GM12864 (cell line): ENCODE measurements at regions not wholly inside any gene's neighbourhood (a gene's known extent, or its start where the extent isn't known, plus 50 kb on each side); places are given as distances from the start of the nearest gene placed in this dataset.
"Not testable (repeated sequence)": the region's sequence is repeated elsewhere in the genome, so short reads cannot be mapped to it uniquely, and the experiment has no call there.

Source experiments
- DNase-seq: peaks from one replicate; pipeline ENCODE4 v3.0.0-alpha.2; 2011; ENCODE audit warnings: low read depth
- H3K4me3 ChIP-seq: 2 replicates; pipeline ENCODE4 v1.5.1; 2011; ENCODE audit warnings: mild to moderate bottlenecking, low read depth, low read length, control low read depth
- TF ChIP-seq, protein P1 (sequence below): IDR thresholded peaks from 2 replicates; pipeline ENCODE4 v1.5.1; 2011; ENCODE audit warnings: low read depth, mild to moderate bottlenecking, moderate library complexity, low read length, control low read depth, inconsistent platforms; ENCODE audit errors: missing control alignments

GRCh38 chr13:43964698-43965458 is 85.2 kb downstream of the LACC1 start:
- TF ChIP-seq, protein P1, sequence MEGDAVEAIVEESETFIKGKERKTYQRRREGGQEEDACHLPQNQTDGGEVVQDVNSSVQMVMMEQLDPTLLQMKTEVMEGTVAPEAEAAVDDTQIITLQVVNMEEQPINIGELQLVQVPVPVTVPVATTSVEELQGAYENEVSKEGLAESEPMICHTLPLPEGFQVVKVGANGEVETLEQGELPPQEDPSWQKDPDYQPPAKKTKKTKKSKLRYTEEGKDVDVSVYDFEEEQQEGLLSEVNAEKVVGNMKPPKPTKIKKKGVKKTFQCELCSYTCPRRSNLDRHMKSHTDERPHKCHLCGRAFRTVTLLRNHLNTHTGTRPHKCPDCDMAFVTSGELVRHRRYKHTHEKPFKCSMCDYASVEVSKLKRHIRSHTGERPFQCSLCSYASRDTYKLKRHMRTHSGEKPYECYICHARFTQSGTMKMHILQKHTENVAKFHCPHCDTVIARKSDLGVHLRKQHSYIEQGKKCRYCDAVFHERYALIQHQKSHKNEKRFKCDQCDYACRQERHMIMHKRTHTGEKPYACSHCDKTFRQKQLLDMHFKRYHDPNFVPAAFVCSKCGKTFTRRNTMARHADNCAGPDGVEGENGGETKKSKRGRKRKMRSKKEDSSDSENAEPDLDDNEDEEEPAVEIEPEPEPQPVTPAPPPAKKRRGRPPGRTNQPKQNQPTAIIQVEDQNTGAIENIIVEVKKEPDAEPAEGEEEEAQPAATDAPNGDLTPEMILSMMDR = no peak
- no peak overlapping the region for H3K4me3 ChIP-seq
- no peak for DNase-seq

- TF ChIP-seq, protein P1 = no peak
- no peak for DNase-seq
- H3K4me3 ChIP-seq = no peak overlapping the region
Measured at GRCh38 chr13:43965459-43965845, 85.7 kb downstream of the LACC1 start.

DNA sequence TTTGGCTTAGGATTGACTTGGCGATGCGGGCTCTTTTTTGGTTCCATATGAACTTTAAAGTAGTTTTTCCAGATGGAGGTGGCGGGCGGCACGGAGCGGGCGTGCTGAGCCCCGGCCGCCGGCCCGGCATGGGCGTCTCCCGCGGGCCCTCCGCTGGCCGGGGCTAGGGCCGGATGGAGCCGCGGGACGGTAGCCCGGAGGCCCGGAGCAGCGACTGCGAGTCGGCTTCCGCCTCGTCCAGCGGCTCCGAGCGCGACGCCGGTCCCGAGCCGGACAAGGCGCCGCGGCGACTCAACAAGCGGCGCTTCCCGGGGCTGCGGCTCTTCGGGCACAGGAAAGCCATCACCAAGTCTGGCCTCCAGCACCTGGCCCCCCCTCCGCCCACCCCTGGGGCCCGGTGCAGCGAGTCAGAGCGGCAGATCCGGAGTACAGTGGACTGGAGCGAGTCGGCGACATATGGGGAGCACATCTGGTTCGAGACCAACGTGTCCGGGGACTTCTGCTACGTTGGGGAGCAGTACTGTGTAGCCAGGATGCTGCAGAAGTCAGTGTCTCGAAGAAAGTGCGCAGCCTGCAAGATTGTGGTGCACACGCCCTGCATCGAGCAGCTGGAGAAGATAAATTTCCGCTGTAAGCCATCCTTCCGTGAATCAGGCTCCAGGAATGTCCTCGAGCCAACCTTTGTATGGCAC is 88.7 kb downstream of the LACC1 start:
- H3K4me3 ChIP-seq, DNase-seq: not testable (repeated sequence)

DNA sequence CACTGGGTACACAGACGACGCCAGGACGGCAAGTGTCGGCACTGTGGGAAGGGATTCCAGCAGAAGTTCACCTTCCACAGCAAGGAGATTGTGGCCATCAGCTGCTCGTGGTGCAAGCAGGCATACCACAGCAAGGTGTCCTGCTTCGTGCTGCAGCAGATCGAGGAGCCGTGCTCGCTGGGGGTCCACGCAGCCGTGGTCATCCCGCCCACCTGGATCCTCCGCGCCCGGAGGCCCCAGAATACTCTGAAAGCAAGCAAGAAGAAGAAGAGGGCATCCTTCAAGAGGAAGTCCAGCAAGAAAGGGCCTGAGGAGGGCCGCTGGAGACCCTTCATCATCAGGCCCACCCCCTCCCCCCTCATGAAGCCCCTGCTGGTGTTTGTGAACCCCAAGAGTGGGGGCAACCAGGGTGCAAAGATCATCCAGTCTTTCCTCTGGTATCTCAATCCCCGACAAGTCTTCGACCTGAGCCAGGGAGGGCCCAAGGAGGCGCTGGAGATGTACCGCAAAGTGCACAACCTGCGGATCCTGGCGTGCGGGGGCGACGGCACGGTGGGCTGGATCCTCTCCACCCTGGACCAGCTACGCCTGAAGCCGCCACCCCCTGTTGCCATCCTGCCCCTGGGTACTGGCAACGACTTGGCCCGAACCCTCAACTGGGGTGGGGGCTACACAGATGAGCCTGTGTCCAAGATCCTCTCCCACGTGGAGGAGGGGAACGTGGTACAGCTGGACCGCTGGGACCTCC is 89.4 kb downstream of the LACC1 start:
- DNase-seq, H3K4me3 ChIP-seq: not testable (repeated sequence)

GRCh38 chr13:43969919-43970318 is 90.2 kb downstream of the LACC1 start:
- DNase-seq, H3K4me3 ChIP-seq: not testable (repeated sequence)

- not testable (repeated sequence) for DNase-seq
Measured at GRCh38 chr13:43970520-43971242, 91.0 kb downstream of the LACC1 start.

DNA sequence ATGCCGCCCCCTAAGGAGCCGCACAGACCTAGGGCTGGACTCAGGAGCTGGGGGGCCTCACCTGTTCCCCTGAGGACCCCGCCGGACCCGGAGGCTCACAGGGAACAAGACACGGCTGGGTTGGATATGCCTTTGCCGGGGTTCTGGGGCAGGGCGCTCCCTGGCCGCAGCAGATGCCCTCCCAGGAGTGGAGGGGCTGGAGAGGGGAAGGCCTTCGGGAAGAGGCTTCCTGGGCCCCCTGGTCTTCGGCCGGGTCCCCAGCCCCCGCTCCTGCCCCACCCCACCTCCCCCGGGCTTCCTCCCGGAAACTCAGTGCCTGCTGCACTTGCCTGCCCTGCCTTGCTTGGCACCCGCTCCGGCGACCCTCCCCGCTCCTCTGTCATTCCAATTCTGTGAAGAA is 91.6 kb downstream of the LACC1 start:
- not testable (repeated sequence) for DNase-seq, H3K4me3 ChIP-seq

More at GRCh38 chr13:43970520-43971242, 91.0 kb downstream of the LACC1 start:
- H3K4me3 ChIP-seq = not testable (repeated sequence)

- TF ChIP-seq, protein P1 = no peak
- DNase-seq = no peak
- H3K4me3 ChIP-seq = no peak overlapping the region
Measured at GRCh38 chr13:43977911-43978310, 98.2 kb downstream of the LACC1 start.

DNA sequence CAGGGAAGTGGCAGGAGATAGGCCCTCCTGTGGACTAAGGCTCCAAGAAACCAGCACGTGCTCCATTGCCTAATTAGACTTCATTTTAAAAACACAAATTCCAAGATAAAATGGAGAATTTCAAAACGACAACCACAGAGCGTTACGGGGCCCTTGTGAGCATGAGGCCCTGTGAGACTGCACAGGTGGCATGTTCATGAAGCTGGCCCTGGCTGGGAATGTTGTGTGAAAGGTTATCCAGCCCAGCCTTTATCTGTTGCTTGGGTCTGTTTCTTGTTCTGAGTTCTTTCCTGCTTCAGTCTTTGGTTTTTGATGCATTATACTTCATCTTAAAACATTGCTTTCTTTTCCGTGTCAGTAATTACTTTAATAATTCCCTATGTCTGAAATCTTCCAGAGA is 99.0 kb downstream of the LACC1 start:
- DNase-seq = no peak
- TF ChIP-seq, protein P1 = no peak
- H3K4me3 ChIP-seq = no peak overlapping the region
